HepG2 (cell line): ENCODE measurements at regions not wholly inside any gene's neighbourhood (a gene's known extent, or its start where the extent isn't known, plus 50 kb on each side); places are given as distances from the start of the nearest gene placed in this dataset.

ENCODE experiments used
- ATAC-seq: fragments of 200-7000 bp; cut with Tn5 transposase; 3 replicates; pipeline ENCODE4 v1.9.1; 2020; ENCODE audit warnings: mild to moderate bottlenecking, moderate library complexity
- BruUV-seq: library from RNA; stranded (reverse); fragments of 400-500 nt; replicated peaks from 2 replicates; lab custom pipeline; 2021; lab: Mats Ljungman, UMichigan
- CTCF ChIA-PET: fragments of 300-600 bp; formaldehyde crosslinking; extraction: SDS; loops from one replicate; lab custom pipeline; 2021; ENCODE audit warnings: low total read pairs, inconsistent platforms, low intra/inter-chr PET ratio; lab: Yijun Ruan, JAX
- POLR2A ChIA-PET: fragments of 350-600 bp; sonication (Branson Sonifier 250); formaldehyde crosslinking; loops from one replicate; lab custom pipeline; 2020; ENCODE audit warnings: antibody characterized with exemption, inconsistent platforms; lab: Yijun Ruan, JAX
- DNase-seq: peaks from one replicate; pipeline ENCODE4 v3.0.0-alpha.2; 2015; ENCODE audit warnings: low spot score
- FAIRE-seq: peaks from 3 replicates; lab custom pipeline; 2011; peaks lifted over from hg19 to GRCh38; lab: Jason Lieb, UNC
- H2AFZ ChIP-seq: one replicate; pipeline ENCODE4 v1.6.1; 2011; ENCODE audit warnings: low read length, inconsistent platforms
- H3K27ac ChIP-seq: fragments of 300-600 bp; 3 replicates; pipeline ENCODE4 v1.8.0; 2011; ENCODE audit warnings: mixed run types, mild to moderate bottlenecking, mixed read lengths, low read length, inconsistent platforms; ENCODE audit not compliant: insufficient read depth; ENCODE audit errors: extremely low read length
- H3K27me3 ChIP-seq, 2 experiments: fragments of 200-600 bp in 1 of 2; 2 replicates in 1 of 2; 3 replicates in 1 of 2; pipeline versions ENCODE4 v1.6.0 to v1.8.0; 2011; ENCODE audit warnings: low read length in 2 of 2, mild to moderate bottlenecking in 2 of 2, moderate library complexity in 2 of 2, inconsistent platforms in 1 of 2; ENCODE audit not compliant: insufficient read depth in 2 of 2, control insufficient read depth in 1 of 2
- H3K36me3 ChIP-seq, 2 experiments: fragments of 200-600 bp in 1 of 2; replicated peaks in 1 of 2; 2 replicates in 1 of 2; 3 replicates in 1 of 2; pipeline versions ENCODE4 v1.5.1 to v1.8.0; 2011; ENCODE audit warnings: low read length in 2 of 2, inconsistent platforms in 1 of 2; ENCODE audit not compliant: insufficient read depth in 2 of 2, control insufficient read depth in 1 of 2
- H3K4me1 ChIP-seq: 2 replicates; pipeline ENCODE4 v1.5.1; 2012; ENCODE audit warnings: low read length, inconsistent platforms; ENCODE audit not compliant: insufficient read depth
- H3K4me2 ChIP-seq: 2 replicates; pipeline ENCODE4 v1.6.0; 2011; ENCODE audit warnings: low read depth, low read length, inconsistent platforms
- H3K4me3 ChIP-seq, 3 experiments: fragments of 200-600 bp in 1 of 3; sonication (generic), shearing (Covaris generic) in 1 of 3; replicated peaks in 1 of 3; 2 replicates each; pipeline ENCODE4 v1.5.1; 2011 to 2016; ENCODE audit warnings: low read length in 3 of 3, inconsistent platforms in 2 of 3, low read depth in 2 of 3, mild to moderate bottlenecking in 2 of 3, control low read depth in 1 of 3, mixed read lengths in 1 of 3; ENCODE audit not compliant: insufficient read depth in 1 of 3
- H3K79me2 ChIP-seq: one replicate; pipeline ENCODE4 v1.6.1; 2011; ENCODE audit warnings: low read length, inconsistent platforms; ENCODE audit not compliant: insufficient read depth
- H3K9ac ChIP-seq: 2 replicates; pipeline ENCODE4 v1.6.0; 2011; ENCODE audit warnings: mild to moderate bottlenecking, low read depth, low read length, inconsistent platforms; ENCODE audit not compliant: insufficient read depth
- H3K9me3 ChIP-seq: 2 replicates; pipeline ENCODE4 v1.5.1; 2012; ENCODE audit warnings: mild to moderate bottlenecking, low read length
- H4K20me1 ChIP-seq: 2 replicates; pipeline ENCODE4 v1.6.0; 2011; ENCODE audit warnings: inconsistent platforms, mild to moderate bottlenecking, low read length, moderate library complexity; ENCODE audit not compliant: insufficient read depth
- ARID4A ChIP-seq: sonication (generic); formaldehyde crosslinking; IDR thresholded peaks from 2 replicates; pipeline ENCODE4 v1.5.0; 2020; ENCODE audit warnings: mild to moderate bottlenecking, missing genetic modification reagents, borderline replicate concordance
- GABPB1 ChIP-seq: IDR thresholded peaks from 2 replicates; pipeline ENCODE4 v1.6.1; 2016; ENCODE audit warnings: mild to moderate bottlenecking, missing genetic modification reagents, moderate library complexity, missing compliant biosample characterization
- SALL1 ChIP-seq: sonication (generic); formaldehyde crosslinking; IDR thresholded peaks from 2 replicates; pipeline ENCODE4 v1.8.0; 2022; ENCODE audit warnings: mild to moderate bottlenecking, missing genetic modification reagents
- TBX3 ChIP-seq: fragments of 450-650 bp; IDR thresholded peaks from 2 replicates; pipeline ENCODE4 v1.6.1; 2017; ENCODE audit warnings: antibody characterized with exemption, mild to moderate bottlenecking, inconsistent platforms, borderline replicate concordance
- ZNF333 ChIP-seq: sonication (generic); formaldehyde crosslinking; IDR thresholded peaks from 2 replicates; pipeline ENCODE4 v1.4.0; 2020; ENCODE audit warnings: mild to moderate bottlenecking, missing genetic modification reagents, borderline replicate concordance
- ZNF703 ChIP-seq: sonication (generic); formaldehyde crosslinking; IDR thresholded peaks from 2 replicates; pipeline ENCODE4 v1.5.1; 2020; ENCODE audit warnings: missing genetic modification reagents, mild to moderate bottlenecking, moderate library complexity, borderline replicate concordance
- ZNF749 ChIP-seq: sonication (generic); formaldehyde crosslinking; IDR thresholded peaks from 2 replicates; pipeline ENCODE4 v1.8.0; 2022; ENCODE audit warnings: mild to moderate bottlenecking, missing genetic modification reagents, moderate library complexity, borderline replicate concordance
- ZXDC ChIP-seq: sonication (generic); formaldehyde crosslinking; IDR thresholded peaks from 2 replicates; pipeline ENCODE4 v1.5.0; 2020; ENCODE audit warnings: mild to moderate bottlenecking, missing genetic modification reagents
- WGBS: methylation state at CpG from one replicate; pipeline ENCODE4 v1.1.6; 2017; ENCODE audit warnings: low lambda C conversion rate; 5-methylcytosine and 5-hydroxymethylcytosine counted together
- in situ Hi-C: cut with HindIII; loops from 2 replicates; pipeline ENCODE4 v1.10.0; 2017; ENCODE audit warnings: low pct_unique_long_range_greater_than_20kb; ENCODE audit not compliant: extremely low pct_ligation_motif_present
- intact Hi-C: fragments of 100-400 bp; cut with micrococcal nuclease; formaldehyde crosslinking; loops from one replicate; pipeline ENCODE4 v1.10.0; 2022; ENCODE audit not compliant: unreplicated experiment
- TF ChIP-seq, protein P1 (sequence below): sonication (generic); formaldehyde crosslinking; IDR thresholded peaks from 2 replicates; pipeline ENCODE4 v1.4.0; 2020; ENCODE audit warnings: low read depth, mild to moderate bottlenecking, missing genetic modification reagents

DNA sequence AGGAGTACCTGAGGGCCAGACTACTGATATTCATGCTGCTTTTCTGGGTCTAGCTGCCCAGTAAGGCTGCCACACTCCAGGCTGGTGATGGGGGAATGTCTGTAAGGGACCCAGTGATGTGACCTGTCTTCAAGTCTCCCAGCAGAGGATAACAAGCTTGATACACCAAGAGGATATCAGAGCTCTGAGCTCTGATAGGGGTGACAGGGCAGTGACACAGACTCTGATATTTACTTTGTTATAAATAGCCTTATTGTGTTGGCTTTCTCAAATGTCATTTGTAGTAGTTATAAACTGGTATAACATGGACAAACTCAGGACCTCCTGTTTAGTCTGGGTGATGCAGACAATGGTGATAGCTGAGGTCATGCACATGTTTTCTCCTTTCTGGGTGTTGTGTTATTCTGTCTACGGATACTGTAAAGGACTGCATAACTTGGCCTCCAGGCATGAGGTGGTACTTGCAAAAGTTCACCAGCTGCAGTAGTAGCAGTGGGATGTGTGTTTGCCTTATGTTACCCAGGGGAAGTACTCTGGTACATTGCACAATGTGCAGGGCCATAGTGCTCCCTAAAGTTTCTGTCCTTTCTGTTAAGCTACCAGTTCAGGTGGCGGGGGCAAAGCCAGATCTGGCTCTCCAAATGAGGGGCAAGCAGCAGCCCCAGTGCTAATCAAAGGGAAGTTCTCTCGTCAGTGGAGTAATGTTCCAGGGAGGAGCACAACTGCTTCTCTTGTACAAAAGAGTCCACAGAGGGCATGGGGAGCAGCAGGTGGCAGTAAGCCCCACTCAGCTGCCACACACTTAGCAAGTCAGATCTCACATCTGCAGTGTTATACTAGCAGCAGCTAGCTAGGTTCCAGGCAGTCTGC lies 812.2 kb downstream of the JRKL start:
- H3K27me3 ChIP-seq = no peaks in the 10 kb centered on the region; a peak in 1 of 5 replicates
- 25% methylated on average over 2 of the region's 3 CpGs for WGBS
- TF ChIP-seq ZNF703 (CRISPR knock-in tag) (no peak), TBX3 (no peak), ZNF333 (CRISPR knock-in tag) (no peak), ZXDC (CRISPR knock-in tag) (no peak), GABPB1 (CRISPR knock-in tag) (no peak), SALL1 (no peak), ARID4A (CRISPR knock-in tag) (no peak), ZNF749 (CRISPR knock-in tag) (no peak)
- TF ChIP-seq, protein P1, sequence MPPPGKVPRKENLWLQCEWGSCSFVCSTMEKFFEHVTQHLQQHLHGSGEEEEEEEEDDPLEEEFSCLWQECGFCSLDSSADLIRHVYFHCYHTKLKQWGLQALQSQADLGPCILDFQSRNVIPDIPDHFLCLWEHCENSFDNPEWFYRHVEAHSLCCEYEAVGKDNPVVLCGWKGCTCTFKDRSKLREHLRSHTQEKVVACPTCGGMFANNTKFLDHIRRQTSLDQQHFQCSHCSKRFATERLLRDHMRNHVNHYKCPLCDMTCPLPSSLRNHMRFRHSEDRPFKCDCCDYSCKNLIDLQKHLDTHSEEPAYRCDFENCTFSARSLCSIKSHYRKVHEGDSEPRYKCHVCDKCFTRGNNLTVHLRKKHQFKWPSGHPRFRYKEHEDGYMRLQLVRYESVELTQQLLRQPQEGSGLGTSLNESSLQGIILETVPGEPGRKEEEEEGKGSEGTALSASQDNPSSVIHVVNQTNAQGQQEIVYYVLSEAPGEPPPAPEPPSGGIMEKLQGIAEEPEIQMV (CRISPR knock-in tag) = no peak
- no peaks in the 10 kb centered on the region for H3K4me1 ChIP-seq
- intact Hi-C loops = no loop called here
- H3K36me3 ChIP-seq = no peaks in the 10 kb centered on the region
- FAIRE-seq (no peak), DNase-seq (no peak), ATAC-seq (no peak)
- no peaks in the 10 kb centered on the region for H3K9me3 ChIP-seq
- in situ Hi-C loops = no loop called here
- H4K20me1 ChIP-seq = no peaks in the 10 kb centered on the region
- H3K4me3 ChIP-seq = no peak overlapping the region
- ChIA-PET CTCF (no interaction called here), POLR2A (no interaction called here)
- no peak overlapping the region for H3K27ac ChIP-seq
- BruUV-seq = no TSS peak
- H2AFZ ChIP-seq = no peak overlapping the region
- no peak overlapping the region for H3K9ac ChIP-seq
- no peaks in the 10 kb centered on the region for H3K79me2 ChIP-seq
- no peak overlapping the region for H3K4me2 ChIP-seq
